GM19324 (cell line): ENCODE measurements at regions not wholly inside any gene's neighbourhood (a gene's known extent, or its start where the extent isn't known, plus 50 kb on each side); places are given as distances from the start of the nearest gene placed in this dataset.
"Not testable (repeated sequence)": the region's sequence is repeated elsewhere in the genome, so short reads cannot be mapped to it uniquely, and the experiment has no call there.

Experiments
- ATAC-seq: cut with Tn5 transposase; IDR thresholded peaks from one replicate; pipeline ENCODE4 v1.9.1; 2021; ENCODE audit warnings: mild to moderate bottlenecking, moderate library complexity; ENCODE audit not compliant: unreplicated experiment, low FRiP score

GRCh38 chr3:40876496-40876895, 322.8 kb upstream of the CTNNB1 start:
- ATAC-seq, result no peak

DNA sequence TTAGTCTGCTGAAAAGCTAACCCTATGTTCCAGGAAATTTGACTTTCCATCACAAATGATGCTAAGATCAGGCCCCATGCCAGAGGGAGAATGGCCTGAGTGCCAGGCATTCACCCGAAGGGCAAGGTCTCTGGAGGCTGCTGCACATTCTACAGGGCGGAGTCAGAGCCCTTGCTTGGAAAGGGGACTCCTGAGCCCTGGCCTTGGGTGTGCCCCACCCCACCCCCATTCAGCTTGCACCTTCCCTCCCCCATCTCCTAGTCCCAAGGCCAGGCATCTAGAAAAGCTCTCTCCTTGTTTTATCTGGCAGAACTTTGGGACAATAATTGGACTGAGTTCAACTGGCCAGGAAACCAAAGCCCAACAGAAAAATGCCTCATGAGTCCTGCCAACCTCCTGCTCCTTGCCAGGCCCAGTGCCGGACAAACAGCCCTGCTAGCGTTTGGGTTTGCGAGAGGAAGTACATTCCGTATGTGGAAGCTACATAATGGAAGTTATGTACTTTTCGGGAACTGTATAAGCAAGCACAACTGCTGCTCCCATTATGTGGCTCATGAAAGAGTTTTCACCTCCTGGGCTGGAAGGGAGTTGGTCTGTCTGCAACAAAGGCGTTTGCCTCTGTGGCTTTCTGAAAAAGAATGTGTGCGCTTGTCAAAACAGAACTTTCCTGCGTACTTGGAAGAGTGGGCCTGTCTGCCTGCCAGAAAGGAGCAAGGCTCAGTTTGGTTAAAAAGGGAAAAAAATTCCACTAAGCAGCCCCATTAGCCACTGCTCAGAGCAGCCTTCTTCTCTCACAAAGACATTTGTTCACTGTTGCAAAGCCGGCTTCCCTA, 321.5 kb upstream of the CTNNB1 start:
- ATAC-seq, result no peak

- ATAC-seq, result no peak
Observed at GRCh38 chr3:40878464-40878905, 320.8 kb upstream of the CTNNB1 start.

- no peak for ATAC-seq
Observed at GRCh38 chr3:40885430-40885829, 313.9 kb upstream of the CTNNB1 start.

GRCh38 chr3:40886660-40887425, 312.5 kb upstream of the CTNNB1 start:
- ATAC-seq, result no peak

GRCh38 chr3:40891186-40891585, 308.1 kb upstream of the CTNNB1 start:
- ATAC-seq, result no peak

DNA sequence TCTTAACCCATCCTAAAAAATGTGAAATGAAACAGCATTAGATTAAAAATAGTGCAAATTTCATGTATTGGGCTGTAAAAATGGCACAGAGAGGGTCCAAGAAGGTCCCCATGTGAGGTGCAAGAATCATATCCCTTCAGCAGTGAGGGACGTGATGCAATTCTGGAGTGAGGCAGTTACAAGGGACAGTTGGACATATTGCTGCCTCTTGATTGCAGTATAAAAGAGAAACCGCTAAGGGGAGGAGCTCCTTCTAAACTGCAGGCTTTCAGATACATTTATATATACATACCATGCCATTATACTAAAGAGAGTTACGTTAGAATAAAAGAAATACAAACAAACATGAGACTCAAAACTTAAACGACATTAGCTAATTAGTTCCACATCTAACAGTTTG, 304.2 kb upstream of the CTNNB1 start:
- ATAC-seq, result no peak

GRCh38 chr3:40899286-40899712, 300.0 kb upstream of the CTNNB1 start:
- ATAC-seq, result no peak

- no peak for ATAC-seq
Observed at GRCh38 chr3:40901298-40901697, 298.0 kb upstream of the CTNNB1 start.

DNA sequence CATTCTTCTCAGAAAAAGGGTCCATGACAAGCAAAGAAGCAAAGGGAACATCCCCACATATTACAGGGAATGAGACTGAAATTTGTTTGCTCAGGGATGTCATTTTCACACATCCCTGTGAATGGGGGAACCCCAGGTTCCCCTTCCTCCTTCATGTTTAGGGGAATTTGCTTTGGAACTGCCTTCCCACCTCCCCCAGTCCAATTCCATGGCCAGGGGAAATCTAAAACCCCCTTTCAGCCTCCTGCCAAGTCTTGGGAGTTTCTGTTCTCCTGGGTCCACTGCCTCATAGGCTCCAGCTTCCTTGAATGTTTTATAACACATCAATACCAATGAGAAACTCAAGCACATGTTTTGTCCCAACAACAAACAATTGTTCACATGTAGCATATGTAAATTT, 297.5 kb upstream of the CTNNB1 start:
- ATAC-seq, result no peak

DNA sequence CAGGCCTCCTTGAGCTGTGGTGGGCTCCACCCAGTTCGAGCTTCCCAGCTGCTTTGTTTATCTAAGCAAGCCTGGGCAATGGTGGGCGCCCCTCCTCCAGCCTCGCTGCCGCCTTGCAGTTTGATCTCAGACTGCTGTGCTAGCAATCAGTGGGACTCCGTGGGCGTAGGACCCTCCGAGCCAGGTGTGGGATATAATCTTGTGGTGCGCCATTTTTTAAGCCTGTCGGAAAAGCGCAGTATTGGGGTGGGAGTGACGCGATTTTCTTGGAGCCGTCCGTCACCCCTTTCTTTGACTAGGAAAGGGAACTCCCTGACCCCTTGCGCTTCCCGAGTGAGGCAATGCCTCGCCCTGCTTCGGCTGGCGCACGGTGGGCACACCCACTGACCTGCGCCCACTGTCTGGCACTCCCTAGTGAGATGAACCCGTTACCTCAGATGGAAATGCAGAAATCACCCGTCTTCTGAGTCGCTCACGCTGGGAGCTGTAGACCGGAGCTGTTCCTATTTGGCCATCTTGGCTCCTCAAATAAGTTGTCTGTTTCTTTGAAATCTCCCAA, 291.3 kb upstream of the CTNNB1 start:
- ATAC-seq, result not testable (repeated sequence)

DNA sequence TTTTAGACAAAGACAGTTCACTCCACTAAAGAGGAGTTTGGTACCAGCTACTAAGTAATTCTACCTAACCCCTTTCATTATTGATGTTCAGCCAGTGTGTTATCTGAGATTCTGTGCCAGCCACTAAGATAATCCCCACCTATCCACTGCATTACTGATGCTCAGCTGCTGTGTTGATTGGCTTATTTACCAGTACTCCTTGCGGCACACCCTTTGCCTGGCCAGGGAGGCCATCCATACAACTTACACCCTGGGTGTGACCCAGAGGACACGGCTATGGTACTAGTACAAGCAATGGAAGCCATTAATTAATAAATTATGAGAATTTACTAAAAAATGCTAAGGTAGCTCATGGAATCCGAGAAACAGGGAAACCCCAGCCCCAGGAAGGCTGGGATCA, 290.7 kb upstream of the CTNNB1 start:
- no peak for ATAC-seq

- ATAC-seq, result no peak
Observed at GRCh38 chr3:40911264-40911663, 288.0 kb upstream of the CTNNB1 start.

GRCh38 chr3:40911928-40912327, 287.4 kb upstream of the CTNNB1 start:
- no peak for ATAC-seq

GRCh38 chr3:40912461-40912860, 286.8 kb upstream of the CTNNB1 start:
- no peak for ATAC-seq

- ATAC-seq, result no peak
Observed at GRCh38 chr3:40913192-40913591, 286.1 kb upstream of the CTNNB1 start.

GRCh38 chr3:40913641-40914040, 285.7 kb upstream of the CTNNB1 start:
- no peak for ATAC-seq

DNA sequence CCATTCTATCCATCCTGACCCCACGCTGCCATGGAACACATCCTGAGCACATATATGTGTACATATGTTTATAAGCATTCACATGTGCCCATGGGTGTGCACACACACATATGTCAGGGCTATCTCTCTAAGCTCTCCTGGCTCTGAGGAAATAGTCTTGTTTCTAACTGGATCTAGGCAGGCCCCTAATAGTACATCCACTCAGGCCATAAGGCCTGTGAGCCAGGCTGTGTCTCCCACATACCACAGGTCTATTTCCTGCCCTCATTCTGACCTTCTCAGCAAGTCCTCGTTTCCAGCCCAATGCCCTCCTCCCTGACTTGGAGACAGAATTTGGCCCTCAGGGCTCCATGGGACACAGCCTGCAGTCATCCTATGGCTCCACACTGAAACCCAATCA, 284.8 kb upstream of the CTNNB1 start:
- no peak for ATAC-seq

DNA sequence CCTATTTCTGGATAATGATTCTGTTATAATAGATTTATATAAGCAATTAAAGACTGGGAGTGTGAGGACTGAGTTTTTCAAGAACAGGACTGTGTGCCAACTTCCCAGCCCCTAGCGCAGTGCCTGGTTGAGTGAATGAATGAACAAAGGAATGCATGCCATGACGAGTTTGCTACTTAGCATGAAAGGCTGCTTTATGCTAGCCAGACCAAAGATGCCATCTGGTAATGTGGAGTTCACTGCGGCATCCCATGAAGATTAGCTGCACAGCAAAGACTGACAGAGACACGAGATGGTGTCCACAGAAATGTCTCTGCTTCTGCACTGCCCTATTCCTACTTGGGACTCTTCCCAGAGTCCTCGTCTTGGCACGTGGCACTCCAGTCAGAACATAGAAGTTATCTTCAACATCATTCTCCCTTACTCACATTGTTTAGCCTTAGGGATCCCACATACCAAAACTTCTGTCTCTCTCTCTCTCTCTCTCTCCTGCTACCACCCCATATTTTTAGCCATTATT, 283.9 kb upstream of the CTNNB1 start:
- no peak for ATAC-seq

DNA sequence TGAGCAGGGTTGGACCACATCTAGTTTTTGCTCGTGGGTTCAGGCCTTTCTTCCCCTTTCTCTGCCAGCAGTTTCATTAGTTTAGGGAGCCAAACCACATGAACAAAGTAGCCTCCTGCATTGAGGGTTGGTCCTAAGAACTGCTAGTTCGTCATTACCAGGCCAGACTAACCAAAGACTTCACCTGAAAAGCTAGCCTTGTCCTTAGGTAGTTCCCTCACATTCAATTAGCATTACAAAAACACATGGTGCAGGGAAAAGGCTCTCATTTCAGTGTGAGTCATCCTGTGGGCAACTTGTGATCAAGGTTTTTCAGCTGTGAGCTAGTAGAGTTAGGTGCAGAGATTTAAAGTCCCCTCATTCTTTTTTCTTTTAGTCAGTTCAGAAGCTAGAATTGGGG, 279.3 kb upstream of the CTNNB1 start:
- ATAC-seq, result no peak

DNA sequence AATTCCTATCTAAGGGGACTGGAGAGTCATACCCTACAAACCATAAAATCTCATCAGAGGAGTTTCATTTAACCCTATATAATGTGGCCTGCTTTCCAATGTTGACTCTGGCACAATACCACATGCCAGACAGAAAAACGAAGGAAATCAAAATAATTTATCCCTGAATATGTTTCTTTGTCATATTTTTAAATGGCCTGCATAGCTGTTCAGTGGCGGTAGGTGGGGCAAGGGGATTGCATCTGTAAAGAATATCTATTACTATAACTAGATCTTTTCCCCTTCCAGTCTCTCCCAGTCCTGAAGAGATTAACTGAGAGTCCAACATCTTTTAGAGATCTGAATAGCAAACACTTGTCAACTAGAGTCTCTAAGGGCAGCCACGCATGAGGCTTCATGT, 278.1 kb upstream of the CTNNB1 start:
- ATAC-seq, result no peak
